SU-DHL-6 (cell line): ENCODE measurements at regions not wholly inside any gene's neighbourhood (a gene's known extent, or its start where the extent isn't known, plus 50 kb on each side); places are given as distances from the start of the nearest gene placed in this dataset.

Experiments
- CTCF ChIP-seq: fragments of 200-600 bp; sonication (generic); IDR thresholded peaks from one replicate; pipeline ENCODE4 v1.5.1; 2017; ENCODE audit warnings: antibody characterized with exemption, mild to moderate bottlenecking, low read length, moderate library complexity; ENCODE audit not compliant: insufficient read depth, poor library complexity, severe bottlenecking
- EZH2phosphoT487 ChIP-seq: fragments of 200-600 bp; sonication (generic), shearing (Covaris generic); conservative IDR thresholded peaks from 2 replicates; pipeline ENCODE4 v1.6.1; 2018; ENCODE audit warnings: mild to moderate bottlenecking, antibody characterized with exemption, low read length, moderate library complexity, mixed read lengths

GRCh38 chr2:49753344-49753985, 599.1 kb upstream of the FSHR start:
- TF ChIP-seq CTCF: no peak
- no peak for TF ChIP-seq EZH2phosphoT487
